GM12874 (cell line): ENCODE measurements at regions not wholly inside any gene's neighbourhood (a gene's known extent, or its start where the extent isn't known, plus 50 kb on each side); places are given as distances from the start of the nearest gene placed in this dataset.

Experiments used
- TF ChIP-seq, protein P1 (sequence below): IDR thresholded peaks from 2 replicates; pipeline ENCODE4 v1.5.1; 2011; ENCODE audit warnings: low read depth, mild to moderate bottlenecking, control low read depth, low read length, moderate library complexity; ENCODE audit not compliant: insufficient read depth

GRCh38 chr13:81244011-81244410, 903.1 kb upstream of the SPRY2 start:
- TF ChIP-seq, protein P1, sequence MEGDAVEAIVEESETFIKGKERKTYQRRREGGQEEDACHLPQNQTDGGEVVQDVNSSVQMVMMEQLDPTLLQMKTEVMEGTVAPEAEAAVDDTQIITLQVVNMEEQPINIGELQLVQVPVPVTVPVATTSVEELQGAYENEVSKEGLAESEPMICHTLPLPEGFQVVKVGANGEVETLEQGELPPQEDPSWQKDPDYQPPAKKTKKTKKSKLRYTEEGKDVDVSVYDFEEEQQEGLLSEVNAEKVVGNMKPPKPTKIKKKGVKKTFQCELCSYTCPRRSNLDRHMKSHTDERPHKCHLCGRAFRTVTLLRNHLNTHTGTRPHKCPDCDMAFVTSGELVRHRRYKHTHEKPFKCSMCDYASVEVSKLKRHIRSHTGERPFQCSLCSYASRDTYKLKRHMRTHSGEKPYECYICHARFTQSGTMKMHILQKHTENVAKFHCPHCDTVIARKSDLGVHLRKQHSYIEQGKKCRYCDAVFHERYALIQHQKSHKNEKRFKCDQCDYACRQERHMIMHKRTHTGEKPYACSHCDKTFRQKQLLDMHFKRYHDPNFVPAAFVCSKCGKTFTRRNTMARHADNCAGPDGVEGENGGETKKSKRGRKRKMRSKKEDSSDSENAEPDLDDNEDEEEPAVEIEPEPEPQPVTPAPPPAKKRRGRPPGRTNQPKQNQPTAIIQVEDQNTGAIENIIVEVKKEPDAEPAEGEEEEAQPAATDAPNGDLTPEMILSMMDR = no peak

DNA sequence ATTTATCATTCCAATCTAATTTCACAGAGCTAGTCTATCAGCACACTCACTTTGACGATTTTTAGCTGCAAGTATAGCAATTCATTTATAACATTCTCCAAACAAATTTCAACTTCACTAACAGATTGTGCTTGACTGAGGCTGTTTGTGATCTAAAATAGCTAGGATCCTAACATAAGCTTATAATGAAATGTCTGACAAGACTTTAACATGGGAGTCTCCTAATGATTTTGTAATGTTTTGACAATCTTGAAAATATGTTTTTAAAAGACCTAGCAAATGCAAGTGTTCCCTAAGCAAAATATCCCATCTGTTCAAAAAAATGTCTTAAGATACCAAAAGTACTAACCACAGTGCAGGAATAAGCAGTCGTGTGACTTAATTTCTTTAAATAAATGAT, 889.5 kb upstream of the SPRY2 start:
- TF ChIP-seq, protein P1 = no peak

- TF ChIP-seq, protein P1 = no peak
Observed at GRCh38 chr13:81224209-81224833, 883.4 kb upstream of the SPRY2 start.

GRCh38 chr13:81223778-81224177, 882.9 kb upstream of the SPRY2 start:
- TF ChIP-seq, protein P1 = no peak

DNA sequence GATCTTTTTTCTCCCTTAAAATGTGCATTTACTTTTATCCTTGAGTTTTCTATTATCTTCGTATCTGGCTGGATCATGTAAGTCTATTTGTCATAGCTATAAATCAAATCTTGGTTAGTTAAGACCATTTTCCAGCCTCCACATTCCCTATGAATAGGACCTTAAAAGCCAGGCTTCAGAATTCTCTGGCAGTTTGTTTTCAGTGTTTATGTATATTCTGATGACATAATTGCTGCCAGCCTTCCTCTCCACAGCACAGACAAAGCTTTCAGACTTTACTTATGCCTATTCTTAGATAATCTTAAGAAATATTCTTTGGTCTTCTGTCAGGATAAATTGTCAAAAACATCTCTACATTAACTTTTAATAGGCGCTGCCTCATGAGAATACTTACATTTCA, 870.8 kb upstream of the SPRY2 start:
- TF ChIP-seq, protein P1 = no peak

- TF ChIP-seq, protein P1 = no peak
Observed at GRCh38 chr13:81207636-81208035, 866.7 kb upstream of the SPRY2 start.

- TF ChIP-seq, protein P1 = no peak
Observed at GRCh38 chr13:81207231-81207630, 866.3 kb upstream of the SPRY2 start.

- TF ChIP-seq, protein P1 = no peak
Observed at GRCh38 chr13:81203783-81204182, 862.9 kb upstream of the SPRY2 start.
